ENCODE measurements at regions not wholly inside any gene's neighbourhood (a gene's known extent, or its start where the extent isn't known, plus 50 kb on each side); places are given as distances from the start of the nearest gene placed in this dataset.

DNA sequence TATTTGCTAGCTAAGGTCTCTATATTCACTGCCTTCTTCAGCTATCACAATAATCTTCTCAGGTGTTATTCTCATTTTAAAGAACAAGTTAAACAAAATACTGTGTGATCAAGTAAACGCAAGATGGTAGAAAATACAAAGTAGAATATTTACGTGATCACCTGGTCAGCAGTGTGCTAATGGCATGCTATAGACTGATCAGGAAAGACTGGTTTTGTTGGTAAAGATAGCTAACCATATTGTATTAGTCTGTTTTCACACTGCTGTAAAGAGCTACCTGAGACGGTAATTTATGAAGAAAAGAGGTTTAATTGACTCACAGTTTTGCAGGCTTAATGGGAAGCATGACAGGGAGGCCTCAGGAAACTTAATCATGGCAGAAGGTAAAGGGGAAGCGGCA, 50.4 kb downstream of the ZBTB38 start:
- peaks cover 54% of the 10 kb centered on the region for H3K36me3 ChIP-seq (ENCODE audit: control insufficient read depth, insufficient read depth, low read length)
- TF ChIP-seq, protein P1, sequence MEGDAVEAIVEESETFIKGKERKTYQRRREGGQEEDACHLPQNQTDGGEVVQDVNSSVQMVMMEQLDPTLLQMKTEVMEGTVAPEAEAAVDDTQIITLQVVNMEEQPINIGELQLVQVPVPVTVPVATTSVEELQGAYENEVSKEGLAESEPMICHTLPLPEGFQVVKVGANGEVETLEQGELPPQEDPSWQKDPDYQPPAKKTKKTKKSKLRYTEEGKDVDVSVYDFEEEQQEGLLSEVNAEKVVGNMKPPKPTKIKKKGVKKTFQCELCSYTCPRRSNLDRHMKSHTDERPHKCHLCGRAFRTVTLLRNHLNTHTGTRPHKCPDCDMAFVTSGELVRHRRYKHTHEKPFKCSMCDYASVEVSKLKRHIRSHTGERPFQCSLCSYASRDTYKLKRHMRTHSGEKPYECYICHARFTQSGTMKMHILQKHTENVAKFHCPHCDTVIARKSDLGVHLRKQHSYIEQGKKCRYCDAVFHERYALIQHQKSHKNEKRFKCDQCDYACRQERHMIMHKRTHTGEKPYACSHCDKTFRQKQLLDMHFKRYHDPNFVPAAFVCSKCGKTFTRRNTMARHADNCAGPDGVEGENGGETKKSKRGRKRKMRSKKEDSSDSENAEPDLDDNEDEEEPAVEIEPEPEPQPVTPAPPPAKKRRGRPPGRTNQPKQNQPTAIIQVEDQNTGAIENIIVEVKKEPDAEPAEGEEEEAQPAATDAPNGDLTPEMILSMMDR (IDR thresholded peaks at IDR 0.05; ENCODE audit: insufficient read depth, low read length, poor library complexity, severe bottlenecking): no peak
- no peak overlapping the region for H3K4me3 ChIP-seq (replicated peaks; ENCODE audit: low read depth, low read length)
- H3K27me3 ChIP-seq (replicated peaks; ENCODE audit: control insufficient read depth, insufficient read depth, low read length): no peaks in the 10 kb centered on the region
- DNase-seq (ENCODE audit: extremely low read depth, insufficient read length): no peak

- DNase-seq (ENCODE audit: extremely low read depth, insufficient read length): no peak
- Histone ChIP-seq H3K4me3 (replicated peaks; ENCODE audit: low read depth, low read length) (no peak overlapping the region), H3K27me3 (replicated peaks; ENCODE audit: control insufficient read depth, insufficient read depth, low read length) (no peaks in the 10 kb centered on the region), H3K36me3 (ENCODE audit: control insufficient read depth, insufficient read depth, low read length) (peaks cover 46% of the 10 kb centered on the region)
- TF ChIP-seq, protein P1 (IDR thresholded peaks at IDR 0.05; ENCODE audit: insufficient read depth, low read length, poor library complexity, severe bottlenecking): no peak
These were observed 51.6 kb downstream of the ZBTB38 start for GRCh38 chr3:141419946-141420345.

DNA sequence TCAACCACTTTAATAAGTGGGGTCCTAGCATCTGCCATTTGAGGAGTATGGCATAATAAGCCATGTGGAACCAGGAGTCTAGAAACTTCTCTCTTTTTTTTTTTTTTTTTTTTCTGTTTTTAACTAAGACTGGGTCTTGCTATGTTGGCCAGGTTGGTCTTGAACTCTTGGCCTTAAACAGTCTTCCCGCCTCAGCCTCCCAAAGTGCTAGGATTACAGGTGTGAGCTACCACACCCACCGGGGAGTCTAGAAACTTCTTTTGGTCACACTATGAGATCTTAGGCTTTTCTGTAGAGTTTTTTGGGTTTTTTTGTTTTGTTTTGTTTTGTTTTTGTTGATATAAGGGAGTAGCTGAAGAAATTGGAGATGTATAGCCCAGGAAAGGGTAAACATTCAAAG, 52.9 kb downstream of the ZBTB38 start:
- DNase-seq (ENCODE audit: extremely low read depth, insufficient read length): no peak
- H3K4me3 ChIP-seq (replicated peaks; ENCODE audit: low read depth, low read length): no peak overlapping the region
- H3K36me3 ChIP-seq (ENCODE audit: control insufficient read depth, insufficient read depth, low read length): peaks cover 44% of the 10 kb centered on the region
- H3K27me3 ChIP-seq (replicated peaks; ENCODE audit: control insufficient read depth, insufficient read depth, low read length): no peaks in the 10 kb centered on the region
- TF ChIP-seq, protein P1 (IDR thresholded peaks at IDR 0.05; ENCODE audit: insufficient read depth, low read length, poor library complexity, severe bottlenecking): no peak

DNA sequence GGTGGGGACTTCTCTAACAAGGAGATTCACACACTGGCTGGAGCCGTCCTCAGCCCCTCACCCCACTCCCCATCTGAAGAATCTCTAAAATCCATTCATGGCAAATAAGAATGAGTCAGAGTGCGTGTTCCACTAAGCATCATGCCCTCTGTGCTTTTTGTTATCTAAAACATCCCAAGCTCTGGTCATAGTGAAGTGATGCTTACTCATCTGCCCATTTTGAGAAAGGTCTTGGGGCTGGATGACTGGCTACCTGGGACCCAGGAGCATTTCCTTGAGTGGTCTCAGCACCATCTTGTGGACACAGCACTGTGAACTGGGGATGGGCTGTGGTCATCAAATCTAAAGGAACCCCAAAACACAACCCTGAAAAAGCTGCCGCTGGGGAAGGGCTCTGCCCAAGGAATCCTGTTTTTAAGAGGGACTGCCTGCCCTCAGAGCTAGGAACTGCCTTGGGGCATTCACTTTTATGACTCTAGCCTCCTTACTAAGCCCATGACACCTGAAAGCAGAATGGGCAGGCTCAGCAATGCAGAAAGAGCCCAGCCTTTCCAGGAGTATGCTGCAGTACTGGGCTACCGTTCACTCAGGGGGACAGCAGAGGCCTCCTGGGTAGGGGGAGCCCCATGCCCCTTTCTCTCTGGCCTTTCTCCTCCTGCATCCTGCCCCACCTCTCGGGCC, 53.5 kb downstream of the ZBTB38 start:
- Histone ChIP-seq H3K27me3 (replicated peaks; ENCODE audit: control insufficient read depth, insufficient read depth, low read length) (no peaks in the 10 kb centered on the region), H3K36me3 (ENCODE audit: control insufficient read depth, insufficient read depth, low read length) (peaks cover 42% of the 10 kb centered on the region), H3K4me3 (replicated peaks; ENCODE audit: low read depth, low read length) (no peak overlapping the region)
- no peak for DNase-seq (ENCODE audit: extremely low read depth, insufficient read length)
- TF ChIP-seq, protein P1 (IDR thresholded peaks at IDR 0.05; ENCODE audit: insufficient read depth, low read length, poor library complexity, severe bottlenecking): no peak

- DNase-seq (ENCODE audit: extremely low read depth, insufficient read length): no peak
- peaks cover 42% of the 10 kb centered on the region for H3K36me3 ChIP-seq (ENCODE audit: control insufficient read depth, insufficient read depth, low read length)
- no peaks in the 10 kb centered on the region for H3K27me3 ChIP-seq (replicated peaks; ENCODE audit: control insufficient read depth, insufficient read depth, low read length)
- TF ChIP-seq, protein P1 (IDR thresholded peaks at IDR 0.05; ENCODE audit: insufficient read depth, low read length, poor library complexity, severe bottlenecking): no peak
- H3K4me3 ChIP-seq (replicated peaks; ENCODE audit: low read depth, low read length): no peak overlapping the region
These were observed 54.8 kb downstream of the ZBTB38 start for GRCh38 chr3:141422961-141423582.

Data from GM06990 (cell line).